Calu3 (cell line): ENCODE measurements at regions not wholly inside any gene's neighbourhood (a gene's known extent, or its start where the extent isn't known, plus 50 kb on each side); places are given as distances from the start of the nearest gene placed in this dataset.

Experiments used
- BruUV-seq: library from RNA; stranded (reverse); fragments of 400-500 nt; replicated peaks from 2 replicates; lab custom pipeline; 2021; lab: Mats Ljungman, UMichigan
- CTCF ChIA-PET: fragments of 300-600 bp; sonication (Branson Sonifier 250); formaldehyde crosslinking; loops from one replicate; lab custom pipeline; 2022; ENCODE audit warnings: antibody characterized with exemption; lab: Charles Lee
- DNase-seq: peaks from one replicate; pipeline ENCODE4 v3.0.0; 2022
- H3K27ac Mint-ChIP-seq: one replicate; pipeline ENCODE4 v1.8.0; 2022; ENCODE audit warnings: mixed read lengths; ENCODE audit not compliant: unreplicated experiment
- H3K27me3 Mint-ChIP-seq: one replicate; pipeline ENCODE4 v1.8.0; 2022; ENCODE audit warnings: mixed read lengths; ENCODE audit not compliant: unreplicated experiment
- H3K36me3 Mint-ChIP-seq: one replicate; pipeline ENCODE4 v1.8.0; 2022; ENCODE audit warnings: mild to moderate bottlenecking, moderate library complexity, mixed read lengths; ENCODE audit not compliant: insufficient read depth, unreplicated experiment
- H3K4me1 Mint-ChIP-seq: one replicate; pipeline ENCODE4 v1.8.0; 2022; ENCODE audit warnings: mild to moderate bottlenecking, low read depth, mixed read lengths; ENCODE audit not compliant: unreplicated experiment
- H3K4me3 Mint-ChIP-seq: one replicate; pipeline ENCODE4 v1.8.0; 2022; ENCODE audit warnings: mild to moderate bottlenecking, low read depth, moderate library complexity, mixed read lengths; ENCODE audit not compliant: unreplicated experiment
- H3K9me3 Mint-ChIP-seq: one replicate; pipeline ENCODE4 v1.8.0; 2022; ENCODE audit warnings: low read depth, mixed read lengths; ENCODE audit not compliant: unreplicated experiment
- intact Hi-C: fragments of 100-400 bp; cut with micrococcal nuclease; formaldehyde crosslinking; loops from one replicate; pipeline ENCODE4 v1.10.0; 2022; ENCODE audit not compliant: unreplicated experiment
- TF ChIP-seq, protein P1 (sequence below): fragments of 200-600 bp; IDR thresholded peaks from one replicate; pipeline ENCODE4 v1.8.0; 2022; ENCODE audit warnings: antibody characterized with exemption; ENCODE audit not compliant: unreplicated experiment

GRCh38 chrX:53743244-53743643 lies 56.7 kb upstream of the HUWE1 start:
- TF ChIP-seq, protein P1, sequence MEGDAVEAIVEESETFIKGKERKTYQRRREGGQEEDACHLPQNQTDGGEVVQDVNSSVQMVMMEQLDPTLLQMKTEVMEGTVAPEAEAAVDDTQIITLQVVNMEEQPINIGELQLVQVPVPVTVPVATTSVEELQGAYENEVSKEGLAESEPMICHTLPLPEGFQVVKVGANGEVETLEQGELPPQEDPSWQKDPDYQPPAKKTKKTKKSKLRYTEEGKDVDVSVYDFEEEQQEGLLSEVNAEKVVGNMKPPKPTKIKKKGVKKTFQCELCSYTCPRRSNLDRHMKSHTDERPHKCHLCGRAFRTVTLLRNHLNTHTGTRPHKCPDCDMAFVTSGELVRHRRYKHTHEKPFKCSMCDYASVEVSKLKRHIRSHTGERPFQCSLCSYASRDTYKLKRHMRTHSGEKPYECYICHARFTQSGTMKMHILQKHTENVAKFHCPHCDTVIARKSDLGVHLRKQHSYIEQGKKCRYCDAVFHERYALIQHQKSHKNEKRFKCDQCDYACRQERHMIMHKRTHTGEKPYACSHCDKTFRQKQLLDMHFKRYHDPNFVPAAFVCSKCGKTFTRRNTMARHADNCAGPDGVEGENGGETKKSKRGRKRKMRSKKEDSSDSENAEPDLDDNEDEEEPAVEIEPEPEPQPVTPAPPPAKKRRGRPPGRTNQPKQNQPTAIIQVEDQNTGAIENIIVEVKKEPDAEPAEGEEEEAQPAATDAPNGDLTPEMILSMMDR = no peak
- Mint-ChIP-seq H3K4me3 (no peak overlapping the region), H3K27me3 (no peaks in the 10 kb centered on the region), H3K27ac (no peak overlapping the region), H3K36me3 (no peaks in the 10 kb centered on the region), H3K9me3 (no peaks in the 10 kb centered on the region), H3K4me1 (no peaks in the 10 kb centered on the region)
- BruUV-seq = no TSS peak
- CTCF ChIA-PET = no interaction called here
- DNase-seq = no peak
- intact Hi-C loops = no loop called here

GRCh38 chrX:53738370-53738906 lies 51.9 kb upstream of the HUWE1 start:
- no peaks in the 10 kb centered on the region for H3K9me3 Mint-ChIP-seq
- CTCF ChIA-PET = no interaction called here
- H3K27ac Mint-ChIP-seq = no peak overlapping the region

More at GRCh38 chrX:53738370-53738906, 51.9 kb upstream of the HUWE1 start:
- H3K4me3 Mint-ChIP-seq = no peak overlapping the region
- no TSS peak for BruUV-seq
- no peaks in the 10 kb centered on the region for H3K27me3 Mint-ChIP-seq
- H3K36me3 Mint-ChIP-seq = no peaks in the 10 kb centered on the region
- TF ChIP-seq, protein P1 = no peak
- DNase-seq = no peak
- H3K4me1 Mint-ChIP-seq = no peaks in the 10 kb centered on the region
- intact Hi-C loops = no loop called here
